ENCODE measurements at regions not wholly inside any gene's neighbourhood (a gene's known extent, or its start where the extent isn't known, plus 50 kb on each side); places are given as distances from the start of the nearest gene placed in this dataset.

DNA sequence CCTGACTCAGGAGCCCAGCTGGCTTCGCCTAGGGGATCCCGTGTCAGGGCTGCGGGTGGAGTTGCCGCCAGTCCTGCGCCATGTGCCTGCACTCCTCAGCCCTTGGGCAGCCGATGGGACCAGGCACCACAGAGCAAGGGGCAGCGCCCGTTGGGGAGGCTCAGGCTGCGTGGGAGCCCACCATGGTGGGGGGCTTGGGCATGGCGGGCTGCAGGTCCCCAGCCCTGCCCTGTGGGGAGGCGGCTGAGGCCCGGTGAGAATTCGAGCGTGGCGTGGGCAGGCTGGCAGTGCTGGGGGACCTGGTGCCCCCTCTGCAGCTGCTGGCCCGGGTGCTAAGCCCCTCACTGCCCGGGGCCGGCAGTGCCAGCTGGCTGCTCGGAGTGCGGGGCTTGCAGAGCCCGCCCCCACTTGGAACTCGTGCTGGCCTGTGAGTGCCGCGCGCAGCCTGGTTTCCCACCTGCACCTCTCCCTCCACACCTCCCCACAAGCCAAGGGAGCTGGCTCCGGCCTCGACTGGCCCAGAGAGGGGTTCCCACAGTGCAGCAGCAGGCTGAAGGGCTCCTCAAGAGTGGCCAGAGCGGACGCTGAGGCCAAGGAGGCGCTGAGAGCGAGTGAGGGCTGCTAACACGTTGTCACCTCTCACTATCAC, 135.1 kb upstream of the SEL1L start:
- TF ChIP-seq EZH2 (IDR thresholded peaks at IDR 0.05; ENCODE audit: borderline replicate concordance, low read length) = no peak
- TF ChIP-seq, protein P1, sequence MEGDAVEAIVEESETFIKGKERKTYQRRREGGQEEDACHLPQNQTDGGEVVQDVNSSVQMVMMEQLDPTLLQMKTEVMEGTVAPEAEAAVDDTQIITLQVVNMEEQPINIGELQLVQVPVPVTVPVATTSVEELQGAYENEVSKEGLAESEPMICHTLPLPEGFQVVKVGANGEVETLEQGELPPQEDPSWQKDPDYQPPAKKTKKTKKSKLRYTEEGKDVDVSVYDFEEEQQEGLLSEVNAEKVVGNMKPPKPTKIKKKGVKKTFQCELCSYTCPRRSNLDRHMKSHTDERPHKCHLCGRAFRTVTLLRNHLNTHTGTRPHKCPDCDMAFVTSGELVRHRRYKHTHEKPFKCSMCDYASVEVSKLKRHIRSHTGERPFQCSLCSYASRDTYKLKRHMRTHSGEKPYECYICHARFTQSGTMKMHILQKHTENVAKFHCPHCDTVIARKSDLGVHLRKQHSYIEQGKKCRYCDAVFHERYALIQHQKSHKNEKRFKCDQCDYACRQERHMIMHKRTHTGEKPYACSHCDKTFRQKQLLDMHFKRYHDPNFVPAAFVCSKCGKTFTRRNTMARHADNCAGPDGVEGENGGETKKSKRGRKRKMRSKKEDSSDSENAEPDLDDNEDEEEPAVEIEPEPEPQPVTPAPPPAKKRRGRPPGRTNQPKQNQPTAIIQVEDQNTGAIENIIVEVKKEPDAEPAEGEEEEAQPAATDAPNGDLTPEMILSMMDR (IDR thresholded peaks at IDR 0.05; ENCODE audit: low read length) = no peak
